ENCODE measurements at regions not wholly inside any gene's neighbourhood (a gene's known extent, or its start where the extent isn't known, plus 50 kb on each side); places are given as distances from the start of the nearest gene placed in this dataset.
"Not testable (repeated sequence)": the region's sequence is repeated elsewhere in the genome, so short reads cannot be mapped to it uniquely, and the experiment has no call there.

DNA sequence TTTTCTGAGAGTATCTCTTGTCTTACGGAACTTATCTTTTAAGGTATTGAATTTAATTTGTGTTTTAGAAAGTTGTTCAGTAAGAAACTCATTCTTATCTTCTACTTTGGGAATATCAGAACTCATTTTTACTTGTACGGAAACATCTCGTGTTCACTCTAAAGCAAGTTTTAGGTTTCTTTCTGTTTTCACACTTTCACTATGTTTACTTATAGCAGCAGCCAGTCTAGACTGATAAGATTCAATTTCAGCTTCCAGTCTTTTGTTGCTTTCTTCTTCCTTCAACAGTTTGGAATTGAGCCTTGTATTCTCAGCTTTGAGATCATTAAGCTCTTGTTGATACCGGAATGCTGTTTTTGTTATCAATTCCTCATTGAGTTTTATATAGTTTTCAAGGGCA is 575.2 kb upstream of the DEFB115 start:
- not testable (repeated sequence) for H3K4me2 ChIP-seq (ENCODE audit: insufficient read depth, low read length, poor library complexity, severe bottlenecking); H3K14ac ChIP-seq (ENCODE audit: low read length); H3K4me1 ChIP-seq (ENCODE audit: control insufficient read depth in 2 of 2, insufficient read depth in 1 of 2, low read depth in 1 of 2, low read length in 2 of 2); H3K9ac ChIP-seq (ENCODE audit: low read depth, low read length, poor library complexity); H4K8ac ChIP-seq (ENCODE audit: low read depth, low read length); H2AFZ ChIP-seq (ENCODE audit: low read length); H2BK120ac ChIP-seq (ENCODE audit: low read depth, low read length); H3K4ac ChIP-seq (ENCODE audit: low read length); H3K27me3 ChIP-seq (ENCODE audit: control insufficient read depth in 3 of 3, insufficient read depth in 3 of 3, low read depth in 1 of 3, low read length in 3 of 3); H3K9me3 ChIP-seq (replicated peaks in 1 of 2; ENCODE audit: control insufficient read depth in 2 of 2, insufficient read depth in 1 of 2, low read depth in 1 of 2, low read length in 2 of 2); H3K18ac ChIP-seq (ENCODE audit: low read length); DNase-seq (ENCODE audit: low spot score); H3K4me3 ChIP-seq (ENCODE audit: low read length in 2 of 2); H2BK12ac ChIP-seq (ENCODE audit: low read length); H3K23ac ChIP-seq (ENCODE audit: low read depth, low read length, poor library complexity); H4K91ac ChIP-seq (ENCODE audit: low read depth, low read length, poor library complexity); H3K79me1 ChIP-seq (ENCODE audit: low read depth, low read length); H3K36me3 ChIP-seq (replicated peaks in 1 of 2; ENCODE audit: control insufficient read depth in 2 of 2, insufficient read depth in 2 of 2, low read length in 2 of 2); H2BK5ac ChIP-seq (ENCODE audit: low read length); H2BK15ac ChIP-seq (ENCODE audit: low read length); H2AK5ac ChIP-seq (ENCODE audit: low read depth, low read length); H3K27ac ChIP-seq (replicated peaks; ENCODE audit: low read length)
- WGBS, 2 donors (ENCODE audit: extremely low coverage in 2 of 2, insufficient read length in 2 of 2, insufficient replicate concordance in 1 of 2) = no CpG with 5 or more reads among the region's 4 CpGs

DNA sequence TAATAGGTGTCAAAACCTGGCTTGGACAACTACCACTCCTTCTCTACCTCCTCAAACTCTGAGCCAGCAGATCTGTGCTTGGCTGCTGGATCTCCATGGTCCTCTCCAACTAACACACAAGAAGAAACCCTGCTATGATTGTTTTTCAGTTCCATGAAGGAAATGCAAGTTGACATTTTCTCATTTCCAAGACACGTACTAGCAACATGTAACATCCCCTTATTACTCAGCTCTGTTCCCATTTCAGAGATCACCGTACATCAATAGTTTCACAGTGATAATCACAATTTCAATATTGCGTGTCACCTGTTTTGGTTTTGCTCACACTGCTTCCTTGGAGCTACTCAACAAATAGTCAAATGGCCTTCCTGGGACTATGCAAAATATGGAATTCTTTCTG is 544.6 kb upstream of the DEFB115 start:
- H2AK5ac ChIP-seq (ENCODE audit: low read depth, low read length); H3K27ac ChIP-seq (replicated peaks; ENCODE audit: low read length); H3K4me1 ChIP-seq (ENCODE audit: control insufficient read depth in 2 of 2, insufficient read depth in 1 of 2, low read depth in 1 of 2, low read length in 2 of 2); H2BK5ac ChIP-seq (ENCODE audit: low read length); H4K8ac ChIP-seq (ENCODE audit: low read depth, low read length); H3K23ac ChIP-seq (ENCODE audit: low read depth, low read length, poor library complexity); H3K9ac ChIP-seq (ENCODE audit: low read depth, low read length, poor library complexity); H3K9me3 ChIP-seq (replicated peaks in 1 of 2; ENCODE audit: control insufficient read depth in 2 of 2, insufficient read depth in 1 of 2, low read depth in 1 of 2, low read length in 2 of 2); H3K14ac ChIP-seq (ENCODE audit: low read length); H2AFZ ChIP-seq (ENCODE audit: low read length); H3K27me3 ChIP-seq (ENCODE audit: control insufficient read depth in 3 of 3, insufficient read depth in 3 of 3, low read depth in 1 of 3, low read length in 3 of 3); H3K18ac ChIP-seq (ENCODE audit: low read length); H3K4me3 ChIP-seq (ENCODE audit: low read length in 2 of 2); H4K91ac ChIP-seq (ENCODE audit: low read depth, low read length, poor library complexity); H3K79me1 ChIP-seq (ENCODE audit: low read depth, low read length); DNase-seq (ENCODE audit: low spot score); H2BK15ac ChIP-seq (ENCODE audit: low read length); H3K4ac ChIP-seq (ENCODE audit: low read length); H2BK12ac ChIP-seq (ENCODE audit: low read length); H3K36me3 ChIP-seq (replicated peaks in 1 of 2; ENCODE audit: control insufficient read depth in 2 of 2, insufficient read depth in 2 of 2, low read length in 2 of 2); H2BK120ac ChIP-seq (ENCODE audit: low read depth, low read length); H3K4me2 ChIP-seq (ENCODE audit: insufficient read depth, low read length, poor library complexity, severe bottlenecking): not testable (repeated sequence)
- no CpG with 5 or more reads among the region's 3 CpGs for WGBS, 2 donors (ENCODE audit: extremely low coverage in 2 of 2, insufficient read length in 2 of 2, insufficient replicate concordance in 1 of 2)

DNA sequence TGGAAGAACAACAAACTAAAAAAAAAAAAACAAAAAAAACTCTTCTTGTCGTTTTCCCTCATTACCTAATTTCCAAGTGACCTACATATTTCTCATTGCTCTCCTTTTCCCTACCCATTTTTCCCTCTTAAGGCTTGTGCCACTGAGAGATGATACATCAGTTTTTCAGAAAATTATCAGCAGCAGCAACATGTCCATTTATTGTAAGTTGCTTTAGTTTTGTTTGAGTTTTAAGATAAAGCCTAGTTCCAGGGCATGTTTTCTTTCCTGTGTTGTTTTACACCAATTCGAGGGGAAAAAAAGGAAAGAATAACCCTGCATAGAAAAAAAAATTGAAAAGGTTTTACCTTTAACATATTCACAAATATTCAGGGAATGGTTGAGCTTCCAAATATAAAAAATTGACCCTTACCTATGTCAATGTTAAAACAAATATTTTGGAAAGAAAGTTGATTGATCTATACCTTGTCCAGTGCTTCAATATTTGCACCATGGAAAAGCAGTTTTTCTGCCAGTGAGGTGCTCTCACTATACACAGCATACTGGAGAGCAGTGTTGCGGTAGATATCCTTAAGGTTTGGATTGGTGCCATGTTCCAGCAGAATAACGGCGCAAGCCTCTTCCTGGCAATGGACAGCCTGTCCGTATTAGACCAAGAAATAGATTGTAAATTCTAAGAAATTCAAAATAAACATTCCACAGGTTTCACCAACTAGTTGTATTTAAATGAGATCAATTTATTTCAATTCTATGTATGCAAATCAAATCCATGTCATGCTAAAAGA is 537.9 kb upstream of the DEFB115 start:
- WGBS, 2 donors (ENCODE audit: extremely low coverage in 2 of 2, insufficient read length in 2 of 2, insufficient replicate concordance in 1 of 2) = no CpG with 5 or more reads among the region's 6 CpGs
- H2BK15ac ChIP-seq (ENCODE audit: low read length); H4K8ac ChIP-seq (ENCODE audit: low read depth, low read length); H2AK5ac ChIP-seq (ENCODE audit: low read depth, low read length); H3K4me3 ChIP-seq (ENCODE audit: low read length in 2 of 2); H3K4me1 ChIP-seq (ENCODE audit: control insufficient read depth in 2 of 2, insufficient read depth in 1 of 2, low read depth in 1 of 2, low read length in 2 of 2); H3K23ac ChIP-seq (ENCODE audit: low read depth, low read length, poor library complexity); H2AFZ ChIP-seq (ENCODE audit: low read length); DNase-seq (ENCODE audit: low spot score); H2BK5ac ChIP-seq (ENCODE audit: low read length); H3K9me3 ChIP-seq (replicated peaks in 1 of 2; ENCODE audit: control insufficient read depth in 2 of 2, insufficient read depth in 1 of 2, low read depth in 1 of 2, low read length in 2 of 2); H2BK12ac ChIP-seq (ENCODE audit: low read length); H3K27me3 ChIP-seq (ENCODE audit: control insufficient read depth in 3 of 3, insufficient read depth in 3 of 3, low read depth in 1 of 3, low read length in 3 of 3); H3K18ac ChIP-seq (ENCODE audit: low read length); H3K36me3 ChIP-seq (replicated peaks in 1 of 2; ENCODE audit: control insufficient read depth in 2 of 2, insufficient read depth in 2 of 2, low read length in 2 of 2); H2BK120ac ChIP-seq (ENCODE audit: low read depth, low read length); H4K91ac ChIP-seq (ENCODE audit: low read depth, low read length, poor library complexity); H3K14ac ChIP-seq (ENCODE audit: low read length); H3K9ac ChIP-seq (ENCODE audit: low read depth, low read length, poor library complexity); H3K4ac ChIP-seq (ENCODE audit: low read length); H3K79me1 ChIP-seq (ENCODE audit: low read depth, low read length); H3K4me2 ChIP-seq (ENCODE audit: insufficient read depth, low read length, poor library complexity, severe bottlenecking); H3K27ac ChIP-seq (replicated peaks; ENCODE audit: low read length): not testable (repeated sequence)

- H3K4ac ChIP-seq (ENCODE audit: low read length); H3K14ac ChIP-seq (ENCODE audit: low read length); H3K9me3 ChIP-seq (replicated peaks in 1 of 2; ENCODE audit: control insufficient read depth in 2 of 2, insufficient read depth in 1 of 2, low read depth in 1 of 2, low read length in 2 of 2); H3K18ac ChIP-seq (ENCODE audit: low read length); H3K9ac ChIP-seq (ENCODE audit: low read depth, low read length, poor library complexity); H4K8ac ChIP-seq (ENCODE audit: low read depth, low read length); H2BK120ac ChIP-seq (ENCODE audit: low read depth, low read length); H4K91ac ChIP-seq (ENCODE audit: low read depth, low read length, poor library complexity); H3K27ac ChIP-seq (replicated peaks; ENCODE audit: low read length); H2AFZ ChIP-seq (ENCODE audit: low read length); H2AK5ac ChIP-seq (ENCODE audit: low read depth, low read length); H2BK15ac ChIP-seq (ENCODE audit: low read length); H3K27me3 ChIP-seq (ENCODE audit: control insufficient read depth in 3 of 3, insufficient read depth in 3 of 3, low read depth in 1 of 3, low read length in 3 of 3); DNase-seq (ENCODE audit: low spot score); H3K23ac ChIP-seq (ENCODE audit: low read depth, low read length, poor library complexity); H2BK12ac ChIP-seq (ENCODE audit: low read length); H3K4me1 ChIP-seq (ENCODE audit: control insufficient read depth in 2 of 2, insufficient read depth in 1 of 2, low read depth in 1 of 2, low read length in 2 of 2); H3K79me1 ChIP-seq (ENCODE audit: low read depth, low read length); H3K36me3 ChIP-seq (replicated peaks in 1 of 2; ENCODE audit: control insufficient read depth in 2 of 2, insufficient read depth in 2 of 2, low read length in 2 of 2); H2BK5ac ChIP-seq (ENCODE audit: low read length): not testable (repeated sequence)
- Histone ChIP-seq H3K4me3 (ENCODE audit: low read length in 2 of 2) (peak overlapping the region in 1 of 2 donors; percentile 75), H3K4me2 (ENCODE audit: insufficient read depth, low read length, poor library complexity, severe bottlenecking) (peak overlapping the region; percentile 57)
- no CpG with 5 or more reads among the region's 27 CpGs for WGBS, 2 donors (ENCODE audit: extremely low coverage in 2 of 2, insufficient read length in 2 of 2, insufficient replicate concordance in 1 of 2)
These were observed 534.0 kb upstream of the DEFB115 start for GRCh38 chr20:30723511-30723910.
